AG08395 (cell line): ENCODE measurements at regions not wholly inside any gene's neighbourhood (a gene's known extent, or its start where the extent isn't known, plus 50 kb on each side); places are given as distances from the start of the nearest gene placed in this dataset.
"Not testable (repeated sequence)": the region's sequence is repeated elsewhere in the genome, so short reads cannot be mapped to it uniquely, and the experiment has no call there.

ENCODE experiments used
- DNase-seq: peaks from one replicate; pipeline ENCODE4 v3.0.0; 2012; ENCODE audit warnings: mixed read lengths, low spot score

GRCh38 chr6:106721189-106721588, 91.8 kb downstream of the QRSL1 start:
- not testable (repeated sequence) for DNase-seq
